HL-60 (cell line): ENCODE measurements at regions not wholly inside any gene's neighbourhood (a gene's known extent, or its start where the extent isn't known, plus 50 kb on each side); places are given as distances from the start of the nearest gene placed in this dataset.
A peak's percentile ranks its signal among the peaks of the same experiment; 100 is the strongest.

Experiments
- DNase-seq, 2 experiments: peaks; one replicate each; pipeline ENCODE4 v3.0.0-alpha.2; 2010 to 2020; ENCODE audit warnings: low read depth in 1 of 2, low spot score in 1 of 2
- H3K27ac ChIP-seq: fragments of 250-450 bp; sonication (Bioruptor Pico); replicated peaks from 2 replicates; pipeline ENCODE4 v1.5.1; 2020; ENCODE audit warnings: mild to moderate bottlenecking, moderate library complexity
- H3K27me3 ChIP-seq: fragments of 250-450 bp; sonication (Bioruptor Pico); 2 replicates; pipeline ENCODE4 v1.5.1; 2021; ENCODE audit warnings: mild to moderate bottlenecking, moderate library complexity; ENCODE audit not compliant: insufficient read depth, poor library complexity, severe bottlenecking
- H3K4me3 ChIP-seq: replicated peaks from 2 replicates; pipeline ENCODE4 v1.5.1; 2011; ENCODE audit warnings: mild to moderate bottlenecking, control low read depth, low read length; ENCODE audit not compliant: insufficient read depth
- CTCF ChIP-seq: IDR thresholded peaks from one replicate; pipeline ENCODE4 v1.5.1; 2011; ENCODE audit warnings: low read length, control low read depth, inconsistent platforms; ENCODE audit not compliant: insufficient read depth
- GABPA ChIP-seq: IDR thresholded peaks from 2 replicates; pipeline ENCODE4 v1.6.1; 2012; ENCODE audit warnings: low read depth
- POLR2AphosphoS5 ChIP-seq: IDR thresholded peaks from 2 replicates; pipeline ENCODE4 v1.6.1; 2012; ENCODE audit warnings: low read depth
- REST ChIP-seq: IDR thresholded peaks from 2 replicates; pipeline ENCODE4 v1.6.1; 2012; ENCODE audit warnings: low read depth; ENCODE audit not compliant: insufficient replicate concordance
- SPI1 ChIP-seq: IDR thresholded peaks from 2 replicates; pipeline ENCODE4 v1.6.1; 2012; ENCODE audit warnings: low read depth, mild to moderate bottlenecking, borderline replicate concordance

GRCh38 chr6:66578362-66578761, 871.3 kb upstream of the EYS start:
- Histone ChIP-seq H3K4me3 (no peak overlapping the region), H3K27me3 (no peaks in the 10 kb centered on the region), H3K27ac (no peak overlapping the region)
- TF ChIP-seq GABPA: no peak
- DNase-seq: no peak

- Histone ChIP-seq H3K4me3 (no peak overlapping the region), H3K27me3 (no peaks in the 10 kb centered on the region), H3K27ac (no peak overlapping the region)
- DNase-seq: no peak
- TF ChIP-seq GABPA (no peak), CTCF (no peak), SPI1 (no peak), POLR2AphosphoS5 (no peak), REST (no peak)
Observed at GRCh38 chr6:66568271-66568670, 861.2 kb upstream of the EYS start.

- TF ChIP-seq CTCF: no peak
- no peak for TF ChIP-seq SPI1
- no peak for TF ChIP-seq POLR2AphosphoS5
- TF ChIP-seq REST: no peak
- TF ChIP-seq GABPA: no peak
- no peak overlapping the region for H3K4me3 ChIP-seq
- no peak for DNase-seq
- no peaks in the 10 kb centered on the region for H3K27me3 ChIP-seq
- no peak overlapping the region for H3K27ac ChIP-seq
Observed at GRCh38 chr6:66561479-66561878, 854.5 kb upstream of the EYS start.

DNA sequence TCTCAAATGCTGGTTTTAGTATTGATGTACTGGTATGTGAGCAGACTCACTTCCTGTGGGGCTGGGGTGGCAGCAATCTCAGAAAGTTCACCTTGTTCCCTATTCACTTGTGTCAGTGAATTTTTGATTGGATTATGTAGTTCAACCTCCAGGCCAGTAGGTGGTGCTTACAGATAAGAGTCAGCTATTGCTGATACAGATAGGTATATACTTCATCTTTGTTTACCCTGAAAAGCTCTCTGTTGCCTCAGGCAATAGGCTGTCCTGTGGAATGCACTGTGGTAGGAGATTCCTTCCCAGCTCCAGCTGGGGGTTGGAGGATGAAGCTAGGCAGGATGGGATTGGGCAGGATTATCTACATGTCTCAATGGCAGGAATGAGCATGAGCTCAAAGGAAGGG, 851.2 kb upstream of the EYS start:
- H3K27me3 ChIP-seq: no peaks in the 10 kb centered on the region
- H3K27ac ChIP-seq: no peak overlapping the region
- no peak for TF ChIP-seq POLR2AphosphoS5
- no peak for TF ChIP-seq CTCF
- TF ChIP-seq SPI1: no peak
- no peak for TF ChIP-seq REST
- TF ChIP-seq GABPA: no peak
- peak in 1 of 2 experiments; percentile 20 for DNase-seq
- H3K4me3 ChIP-seq: no peak overlapping the region
